GM18870 (cell line): ENCODE measurements at regions not wholly inside any gene's neighbourhood (a gene's known extent, or its start where the extent isn't known, plus 50 kb on each side); places are given as distances from the start of the nearest gene placed in this dataset.
"Not testable (repeated sequence)": the region's sequence is repeated elsewhere in the genome, so short reads cannot be mapped to it uniquely, and the experiment has no call there.

Source experiments
- ATAC-seq: cut with Tn5 transposase; IDR thresholded peaks from one replicate; pipeline ENCODE4 v1.9.1; 2021; ENCODE audit warnings: moderate library complexity; ENCODE audit not compliant: unreplicated experiment

- ATAC-seq, result no peak
Measured at GRCh38 chr2:199040522-199040921, 417.2 kb downstream of the SATB2 start.

DNA sequence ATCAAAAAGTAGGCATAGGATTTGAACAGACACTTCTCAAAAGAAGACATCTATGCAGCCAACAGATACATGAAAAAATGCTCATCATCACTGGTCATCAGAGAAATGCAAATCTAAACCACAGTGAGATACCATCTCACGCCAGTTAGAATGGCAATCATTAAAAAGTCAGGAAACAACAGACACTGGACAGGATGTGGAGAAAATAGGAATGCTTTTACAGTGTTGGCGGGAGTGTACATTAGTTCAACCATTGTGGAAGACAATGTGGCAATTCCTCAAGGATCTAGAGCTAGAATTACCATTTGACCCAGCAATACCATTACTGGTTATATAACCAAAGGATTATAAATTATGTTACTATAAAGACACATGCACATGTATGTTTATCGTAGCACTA, 424.0 kb downstream of the SATB2 start:
- not testable (repeated sequence) for ATAC-seq

DNA sequence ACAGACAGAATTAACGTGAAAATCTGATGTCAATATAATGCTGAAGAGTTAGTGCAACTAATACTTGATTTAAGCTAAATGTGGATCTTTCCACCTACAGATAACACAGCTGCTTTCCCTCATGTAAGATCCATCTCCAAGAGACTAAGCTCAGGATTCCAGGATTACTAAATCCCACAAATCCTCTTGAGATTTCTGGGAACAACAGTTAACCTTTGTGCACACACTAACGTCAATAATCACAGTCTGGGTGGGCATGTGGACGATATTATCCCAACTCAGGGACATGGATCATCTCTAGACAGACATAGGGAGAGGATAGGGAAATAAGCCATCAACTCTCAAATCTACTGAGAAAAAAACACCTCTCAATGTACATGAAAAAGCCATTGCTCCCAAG, 432.6 kb downstream of the SATB2 start:
- ATAC-seq, result no peak

DNA sequence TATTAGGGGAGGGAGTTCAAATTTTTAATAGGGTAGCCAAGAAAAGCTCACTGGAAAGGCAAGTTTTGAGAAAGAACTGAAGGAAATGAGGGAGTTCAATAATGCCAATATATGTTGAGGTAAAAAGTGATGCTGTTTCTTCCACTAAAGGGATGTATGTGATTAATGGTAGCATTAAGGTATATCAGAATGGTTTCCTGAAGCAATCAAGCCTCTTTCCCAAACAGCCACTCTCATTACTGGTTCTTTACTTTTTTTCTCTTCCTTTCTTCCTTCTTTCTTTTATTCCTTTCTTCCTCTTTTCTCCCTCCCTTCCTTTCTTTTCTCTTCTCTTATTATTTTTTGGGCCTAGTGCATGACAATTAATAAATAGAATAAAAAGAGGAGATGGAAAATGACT, 433.5 kb downstream of the SATB2 start:
- ATAC-seq, result no peak

DNA sequence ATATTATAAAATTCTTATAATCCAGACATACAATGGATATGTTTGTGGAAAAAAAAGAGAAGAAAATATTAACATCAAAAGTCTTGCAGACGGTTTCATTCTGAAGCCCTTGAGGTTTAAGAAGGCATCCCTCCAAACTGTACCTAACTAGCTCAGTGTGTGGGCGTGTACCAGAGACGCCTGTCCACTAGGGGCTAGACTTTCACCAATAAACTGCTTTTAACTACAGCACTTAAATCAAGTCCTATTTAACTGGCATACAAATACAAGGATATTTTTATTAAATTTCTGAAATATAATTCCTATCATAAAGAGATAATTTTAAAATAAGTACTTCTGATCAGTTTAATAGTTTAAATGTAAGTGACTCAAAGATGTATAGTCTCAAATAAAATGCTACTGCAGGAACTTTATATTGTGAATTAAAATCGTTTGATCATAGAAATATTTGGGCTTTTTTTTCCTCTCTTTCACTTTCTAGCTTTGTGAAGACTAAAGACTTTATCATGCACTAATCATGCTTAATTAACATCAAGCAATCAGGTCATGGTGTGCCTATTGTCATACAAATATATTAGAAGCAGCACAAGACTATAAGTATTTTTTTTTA, 437.7 kb downstream of the SATB2 start:
- ATAC-seq, result no peak

DNA sequence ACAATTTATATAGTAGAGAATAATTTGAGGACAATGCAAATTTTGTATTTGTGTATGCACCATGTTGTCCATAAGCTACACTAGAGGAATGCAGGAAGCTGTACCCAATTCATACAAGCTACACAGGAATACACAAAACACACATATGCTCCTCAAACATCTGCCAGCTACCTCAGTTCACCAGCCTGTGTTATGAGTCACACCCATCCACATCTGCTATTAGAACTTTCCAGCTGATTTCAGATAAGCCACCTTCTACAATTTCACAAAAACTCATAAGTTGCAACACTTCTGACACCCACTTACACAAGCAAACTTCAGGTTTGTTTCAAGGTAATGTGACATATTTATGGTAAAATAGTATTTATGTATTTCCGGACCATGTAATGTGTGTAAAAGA, 438.9 kb downstream of the SATB2 start:
- ATAC-seq, result no peak

GRCh38 chr2:199015072-199015471, 442.7 kb downstream of the SATB2 start:
- ATAC-seq, result no peak

- ATAC-seq, result no peak
Measured at GRCh38 chr2:199014226-199014625, 443.5 kb downstream of the SATB2 start.

- ATAC-seq, result no peak
Measured at GRCh38 chr2:199011908-199012307, 445.8 kb downstream of the SATB2 start.

DNA sequence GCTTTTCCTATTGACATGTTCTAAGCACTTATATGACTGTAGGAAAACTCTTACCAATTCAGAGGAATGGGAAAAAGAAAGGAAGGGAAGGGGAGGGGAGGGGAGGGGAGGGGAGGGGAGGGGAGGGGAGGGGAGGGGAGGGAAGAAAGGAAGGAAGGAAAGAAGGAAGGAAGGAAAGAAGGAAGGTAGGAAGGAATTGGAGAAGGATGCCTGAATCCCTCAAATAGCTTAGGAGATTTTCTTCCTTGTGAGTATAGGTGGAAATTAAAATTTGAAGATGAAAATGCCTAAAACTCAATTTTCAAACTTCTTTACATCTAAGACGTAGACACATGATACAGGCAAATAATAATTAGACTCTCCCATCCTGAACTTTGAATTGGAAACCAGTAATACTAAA, 463.1 kb downstream of the SATB2 start:
- ATAC-seq, result no peak

DNA sequence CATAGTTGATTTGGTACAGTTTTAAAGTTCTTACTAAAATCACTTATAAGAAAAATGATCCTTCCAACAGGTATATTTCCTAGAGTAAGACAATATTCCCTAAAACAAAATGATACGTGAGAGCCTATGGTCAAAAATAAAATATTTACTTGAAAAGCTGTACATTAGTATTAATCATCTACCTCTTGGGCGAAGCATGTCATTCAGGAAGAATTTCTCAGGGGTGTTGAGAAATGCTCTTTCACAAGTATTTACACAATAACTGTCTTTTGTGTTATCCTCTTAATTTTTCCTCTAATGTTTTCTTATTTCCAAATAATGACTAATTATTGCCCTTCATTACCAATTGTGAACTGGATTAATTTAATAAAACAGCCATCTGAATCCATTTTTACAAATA, 466.3 kb downstream of the SATB2 start:
- ATAC-seq, result no peak

GRCh38 chr2:198975779-198976178, 482.0 kb downstream of the SATB2 start:
- no peak for ATAC-seq

- ATAC-seq, result no peak
Measured at GRCh38 chr2:198973785-198974184, 484.0 kb downstream of the SATB2 start.

- ATAC-seq, result no peak
Measured at GRCh38 chr2:198973181-198973580, 484.6 kb downstream of the SATB2 start.

DNA sequence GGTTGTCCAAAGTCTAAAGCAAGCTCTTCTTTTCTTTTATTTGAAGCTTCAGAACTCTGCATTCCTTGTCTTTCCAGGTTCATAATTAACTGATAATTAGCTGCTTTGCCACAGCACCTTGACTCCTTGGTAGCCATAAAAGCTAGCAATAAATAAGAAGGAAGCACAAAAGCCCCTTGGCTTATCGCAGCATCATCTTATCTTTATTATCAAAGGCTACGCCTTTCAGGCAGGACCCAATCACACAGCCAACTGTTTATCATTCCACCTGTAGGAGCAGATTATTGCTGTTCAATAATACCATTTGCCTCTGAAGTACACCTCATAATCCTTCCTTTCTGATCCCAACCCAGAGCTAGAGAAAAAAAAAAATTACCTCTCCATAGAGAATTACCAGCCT, 489.2 kb downstream of the SATB2 start:
- no peak for ATAC-seq

GRCh38 chr2:198966269-198966668, 491.5 kb downstream of the SATB2 start:
- ATAC-seq, result no peak

DNA sequence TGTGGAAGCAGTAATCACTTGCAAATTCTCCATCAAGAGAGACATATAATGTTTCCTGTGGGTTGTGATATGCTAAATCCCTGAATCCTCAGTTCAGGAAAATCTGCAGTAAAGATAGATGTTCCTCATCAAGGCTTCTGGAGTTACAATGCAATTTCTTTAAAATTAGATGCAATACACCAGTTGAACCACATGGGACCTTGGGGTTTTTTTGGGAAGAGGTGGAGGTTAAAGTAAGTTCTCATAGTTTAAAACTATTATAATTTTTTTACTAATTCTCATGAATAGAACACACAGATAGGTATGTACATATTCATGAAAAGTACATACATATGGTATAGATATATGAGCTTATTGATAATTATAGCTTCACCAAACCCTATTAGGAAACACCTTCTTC, 496.2 kb downstream of the SATB2 start:
- no peak for ATAC-seq

- ATAC-seq, result no peak
Measured at GRCh38 chr2:198957181-198957580, 500.6 kb downstream of the SATB2 start.

DNA sequence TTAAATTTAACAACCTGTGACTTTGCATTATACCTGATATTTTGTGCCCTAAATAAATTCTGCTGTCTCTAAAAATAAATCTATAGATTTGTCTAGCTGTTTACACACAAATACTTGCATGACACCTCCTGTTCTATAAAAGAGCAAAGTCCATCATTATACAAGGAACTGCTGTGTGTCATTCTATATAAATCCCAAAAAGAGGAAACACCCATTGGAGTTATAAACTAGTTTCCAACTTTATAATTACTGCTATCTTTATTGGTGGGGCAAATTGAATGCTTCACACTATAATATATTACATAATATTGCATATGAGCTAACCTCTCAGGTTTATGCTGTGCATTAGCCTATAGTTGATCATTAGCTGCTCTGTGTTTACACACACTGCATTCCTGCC, 504.4 kb downstream of the SATB2 start:
- no peak for ATAC-seq

DNA sequence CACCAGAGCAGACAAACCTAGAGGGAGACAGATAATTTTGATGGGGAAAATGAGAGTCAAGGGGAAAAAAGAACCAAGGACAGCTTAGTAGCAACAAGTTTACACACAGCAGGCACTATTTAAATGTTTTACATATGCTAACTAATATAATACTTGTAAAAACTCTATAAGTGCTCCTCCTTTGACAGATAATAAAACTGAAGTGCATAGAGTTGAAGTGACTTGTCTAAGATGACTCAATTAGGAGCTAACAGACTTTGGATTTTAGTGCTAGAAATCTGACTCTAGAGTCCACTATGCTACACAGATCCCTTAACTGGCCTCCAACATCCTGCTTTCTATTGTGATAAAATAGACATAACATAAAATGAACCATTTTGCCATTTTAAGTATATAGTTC, 506.9 kb downstream of the SATB2 start:
- ATAC-seq, result no peak

- ATAC-seq, result no peak
Measured at GRCh38 chr2:198945496-198945895, 512.2 kb downstream of the SATB2 start.

DNA sequence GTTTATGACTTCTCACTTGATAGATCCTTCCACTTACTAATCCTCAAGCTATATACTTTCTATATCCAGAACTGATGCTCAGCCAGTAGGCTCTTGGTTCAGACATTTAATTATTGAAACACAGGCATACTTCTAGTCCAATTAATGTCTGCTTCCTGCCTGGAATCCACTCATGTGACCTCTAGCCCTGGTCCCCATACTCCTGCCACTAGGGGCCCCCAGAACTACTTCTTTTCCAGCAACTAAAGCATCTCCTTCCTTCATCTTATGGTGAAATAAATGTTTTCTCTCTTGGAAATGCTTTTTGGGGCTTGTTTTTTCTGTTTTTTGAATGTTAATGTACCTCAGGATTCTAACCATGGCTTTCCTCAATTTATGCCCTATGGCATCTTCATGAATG, 527.6 kb downstream of the SATB2 start:
- ATAC-seq, result no peak

DNA sequence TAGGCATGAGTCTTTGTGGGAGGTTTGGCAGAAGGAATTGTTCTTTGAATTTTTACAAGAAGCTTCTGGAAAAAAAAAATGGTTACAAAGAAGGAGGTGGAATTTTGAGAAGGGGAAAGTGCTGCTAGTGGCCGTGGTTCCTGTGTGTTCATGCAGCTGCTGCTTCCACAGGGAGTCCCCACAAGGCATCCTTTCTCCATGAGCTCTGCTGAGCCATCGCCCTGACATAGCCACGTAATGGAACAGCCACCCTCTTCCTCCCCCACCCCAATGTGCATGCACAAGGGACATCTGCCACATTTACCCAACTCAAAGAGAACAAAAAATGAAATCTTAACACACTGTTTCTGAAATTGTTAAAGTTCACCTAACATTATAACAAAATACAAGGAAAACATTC, 529.7 kb downstream of the SATB2 start:
- ATAC-seq, result no peak
